Neutrophil (primary cell): ENCODE measurements at regions not wholly inside any gene's neighbourhood (a gene's known extent, or its start where the extent isn't known, plus 50 kb on each side); places are given as distances from the start of the nearest gene placed in this dataset.

ENCODE experiments used
- H3K27ac ChIP-seq: fragments of 200-600 bp; sonication (generic); 2 replicates; pipeline ENCODE4 v1.5.1; 2016; ENCODE audit warnings: mild to moderate bottlenecking, moderate library complexity
- H3K27me3 ChIP-seq: fragments of 200-600 bp; sonication (generic); 2 replicates; pipeline ENCODE4 v1.6.0; 2016; ENCODE audit warnings: mild to moderate bottlenecking
- H3K36me3 ChIP-seq: fragments of 200-600 bp; sonication (generic); 2 replicates; pipeline ENCODE4 v1.5.1; 2017
- H3K4me1 ChIP-seq, 2 experiments: fragments of 200-600 bp in 1 of 2; sonication (generic) in 1 of 2; 1 replicate in 1 of 2; 2 replicates in 1 of 2; pipeline versions ENCODE4 v1.5.1 to v1.6.1; 2013 to 2016; ENCODE audit warnings: low read depth in 1 of 2, low read length in 1 of 2, mild to moderate bottlenecking in 1 of 2, moderate library complexity in 1 of 2; ENCODE audit not compliant: control insufficient read depth in 1 of 2, insufficient read depth in 1 of 2
- H3K4me3 ChIP-seq, 2 experiments: fragments of 200-600 bp in 1 of 2; sonication (generic) in 1 of 2; 1 replicate in 1 of 2; 2 replicates in 1 of 2; pipeline ENCODE4 v1.5.1; 2013 to 2016; ENCODE audit warnings: low read depth in 1 of 2, low read length in 1 of 2, mild to moderate bottlenecking in 1 of 2, moderate library complexity in 1 of 2
- H3K9me3 ChIP-seq: fragments of 200-600 bp; sonication (generic); 2 replicates; pipeline ENCODE4 v1.5.1; 2016
- CTCF ChIP-seq: fragments of 200-600 bp; sonication (generic); IDR thresholded peaks from 2 replicates; pipeline ENCODE4 v1.5.1; 2016; ENCODE audit warnings: antibody characterized with exemption

- no peak overlapping the region for H3K27ac ChIP-seq
These were observed 490.0 kb downstream of the TXNL1 start for GRCh38 chr18:56148373-56148772.

GRCh38 chr18:56146565-56146964, 491.8 kb downstream of the TXNL1 start:
- Histone ChIP-seq H3K36me3 (no peaks in the 10 kb centered on the region), H3K27me3 (no peaks in the 10 kb centered on the region), H3K9me3 (no peaks in the 10 kb centered on the region), H3K4me3 (no peak overlapping the region), H3K27ac (no peak overlapping the region), H3K4me1 (no peaks in the 10 kb centered on the region)
- no peak for TF ChIP-seq CTCF

More at GRCh38 chr18:56148373-56148772, 490.0 kb downstream of the TXNL1 start:
- Histone ChIP-seq H3K4me3 (no peak overlapping the region), H3K27me3 (no peaks in the 10 kb centered on the region), H3K4me1 (no peaks in the 10 kb centered on the region), H3K36me3 (no peaks in the 10 kb centered on the region), H3K9me3 (no peaks in the 10 kb centered on the region)
- no peak for TF ChIP-seq CTCF

GRCh38 chr18:56142001-56142400, 496.4 kb downstream of the TXNL1 start:
- Histone ChIP-seq H3K27me3 (no peaks in the 10 kb centered on the region), H3K4me3 (no peak overlapping the region), H3K4me1 (no peaks in the 10 kb centered on the region), H3K27ac (no peak overlapping the region), H3K36me3 (no peaks in the 10 kb centered on the region), H3K9me3 (no peaks in the 10 kb centered on the region)
- TF ChIP-seq CTCF = no peak

GRCh38 chr18:56139792-56140254, 498.6 kb downstream of the TXNL1 start:
- no peaks in the 10 kb centered on the region for H3K27me3 ChIP-seq
- H3K27ac ChIP-seq = no peak overlapping the region
- TF ChIP-seq CTCF = no peak
- H3K9me3 ChIP-seq = no peaks in the 10 kb centered on the region
- H3K36me3 ChIP-seq = no peaks in the 10 kb centered on the region
- H3K4me1 ChIP-seq = no peaks in the 10 kb centered on the region
- H3K4me3 ChIP-seq = no peak overlapping the region

- Histone ChIP-seq H3K4me1 (no peaks in the 10 kb centered on the region), H3K36me3 (no peaks in the 10 kb centered on the region), H3K27ac (no peak overlapping the region), H3K4me3 (no peak overlapping the region), H3K9me3 (no peaks in the 10 kb centered on the region), H3K27me3 (no peaks in the 10 kb centered on the region)
- no peak for TF ChIP-seq CTCF
These were observed 499.0 kb downstream of the TXNL1 start for GRCh38 chr18:56139372-56139771.

GRCh38 chr18:56136105-56136504, 502.3 kb downstream of the TXNL1 start:
- no peak for TF ChIP-seq CTCF
- Histone ChIP-seq H3K4me3 (no peak overlapping the region), H3K27me3 (no peaks in the 10 kb centered on the region), H3K9me3 (no peaks in the 10 kb centered on the region), H3K36me3 (no peaks in the 10 kb centered on the region), H3K27ac (no peak overlapping the region), H3K4me1 (no peaks in the 10 kb centered on the region)
